HepG2 (cell line): ENCODE measurements at regions not wholly inside any gene's neighbourhood (a gene's known extent, or its start where the extent isn't known, plus 50 kb on each side); places are given as distances from the start of the nearest gene placed in this dataset.
A peak's percentile ranks its signal among the peaks of the same experiment; 100 is the strongest.

ENCODE experiments used
- ATAC-seq: fragments of 200-7000 bp; cut with Tn5 transposase; 3 replicates; pipeline ENCODE4 v1.9.1; 2020; ENCODE audit warnings: mild to moderate bottlenecking, moderate library complexity
- BruUV-seq: library from RNA; stranded (reverse); fragments of 400-500 nt; replicated peaks from 2 replicates; lab custom pipeline; 2021; lab: Mats Ljungman, UMichigan
- CTCF ChIA-PET: fragments of 300-600 bp; formaldehyde crosslinking; extraction: SDS; loops from one replicate; lab custom pipeline; 2021; ENCODE audit warnings: low total read pairs, inconsistent platforms, low intra/inter-chr PET ratio; lab: Yijun Ruan, JAX
- POLR2A ChIA-PET: fragments of 350-600 bp; sonication (Branson Sonifier 250); formaldehyde crosslinking; loops from one replicate; lab custom pipeline; 2020; ENCODE audit warnings: antibody characterized with exemption, inconsistent platforms; lab: Yijun Ruan, JAX
- DNase-seq: peaks from one replicate; pipeline ENCODE4 v3.0.0-alpha.2; 2015; ENCODE audit warnings: low spot score
- FAIRE-seq: peaks from 3 replicates; lab custom pipeline; 2011; peaks lifted over from hg19 to GRCh38; lab: Jason Lieb, UNC
- H2AFZ ChIP-seq: one replicate; pipeline ENCODE4 v1.6.1; 2011; ENCODE audit warnings: low read length, inconsistent platforms
- H3K27ac ChIP-seq: fragments of 300-600 bp; 3 replicates; pipeline ENCODE4 v1.8.0; 2011; ENCODE audit warnings: mixed run types, mild to moderate bottlenecking, mixed read lengths, low read length, inconsistent platforms; ENCODE audit not compliant: insufficient read depth; ENCODE audit errors: extremely low read length
- H3K27me3 ChIP-seq, 2 experiments: fragments of 200-600 bp in 1 of 2; 2 replicates in 1 of 2; 3 replicates in 1 of 2; pipeline versions ENCODE4 v1.6.0 to v1.8.0; 2011; ENCODE audit warnings: low read length in 2 of 2, mild to moderate bottlenecking in 2 of 2, moderate library complexity in 2 of 2, inconsistent platforms in 1 of 2; ENCODE audit not compliant: insufficient read depth in 2 of 2, control insufficient read depth in 1 of 2
- H3K36me3 ChIP-seq, 2 experiments: fragments of 200-600 bp in 1 of 2; replicated peaks in 1 of 2; 2 replicates in 1 of 2; 3 replicates in 1 of 2; pipeline versions ENCODE4 v1.5.1 to v1.8.0; 2011; ENCODE audit warnings: low read length in 2 of 2, inconsistent platforms in 1 of 2; ENCODE audit not compliant: insufficient read depth in 2 of 2, control insufficient read depth in 1 of 2
- H3K4me1 ChIP-seq: 2 replicates; pipeline ENCODE4 v1.5.1; 2012; ENCODE audit warnings: low read length, inconsistent platforms; ENCODE audit not compliant: insufficient read depth
- H3K4me2 ChIP-seq: 2 replicates; pipeline ENCODE4 v1.6.0; 2011; ENCODE audit warnings: low read depth, low read length, inconsistent platforms
- H3K4me3 ChIP-seq, 3 experiments: fragments of 200-600 bp in 1 of 3; sonication (generic), shearing (Covaris generic) in 1 of 3; replicated peaks in 1 of 3; 2 replicates each; pipeline ENCODE4 v1.5.1; 2011 to 2016; ENCODE audit warnings: low read length in 3 of 3, inconsistent platforms in 2 of 3, low read depth in 2 of 3, mild to moderate bottlenecking in 2 of 3, control low read depth in 1 of 3, mixed read lengths in 1 of 3; ENCODE audit not compliant: insufficient read depth in 1 of 3
- H3K79me2 ChIP-seq: one replicate; pipeline ENCODE4 v1.6.1; 2011; ENCODE audit warnings: low read length, inconsistent platforms; ENCODE audit not compliant: insufficient read depth
- H3K9ac ChIP-seq: 2 replicates; pipeline ENCODE4 v1.6.0; 2011; ENCODE audit warnings: mild to moderate bottlenecking, low read depth, low read length, inconsistent platforms; ENCODE audit not compliant: insufficient read depth
- H3K9me3 ChIP-seq: 2 replicates; pipeline ENCODE4 v1.5.1; 2012; ENCODE audit warnings: mild to moderate bottlenecking, low read length
- H4K20me1 ChIP-seq: 2 replicates; pipeline ENCODE4 v1.6.0; 2011; ENCODE audit warnings: inconsistent platforms, mild to moderate bottlenecking, low read length, moderate library complexity; ENCODE audit not compliant: insufficient read depth
- AKAP8 ChIP-seq: sonication (generic); formaldehyde crosslinking; IDR thresholded peaks from 2 replicates; pipeline ENCODE4 v1.5.1; 2020; ENCODE audit warnings: mild to moderate bottlenecking, missing genetic modification reagents
- ASH2L ChIP-seq: fragments of 300-600, 200-600 bp; sonication (generic); IDR thresholded peaks from 2 replicates; pipeline ENCODE4 v1.7.0; 2017; ENCODE audit warnings: low read depth, mild to moderate bottlenecking, moderate library complexity, mixed read lengths, low read length; ENCODE audit not compliant: insufficient read length
- CREM ChIP-seq, 2 experiments: sonication (generic) in 1 of 2; formaldehyde crosslinking in 1 of 2; IDR thresholded peaks; 2 replicates each; pipeline versions ENCODE4 v1.4.0 to v1.6.1; 2016 to 2020; ENCODE audit warnings: antibody characterized with exemption in 1 of 2, mild to moderate bottlenecking in 1 of 2, missing genetic modification reagents in 1 of 2
- KLF12 ChIP-seq: sonication (generic); formaldehyde crosslinking; IDR thresholded peaks from 2 replicates; pipeline ENCODE4 v1.4.0; 2020; ENCODE audit warnings: missing genetic modification reagents, borderline replicate concordance
- POLR2AphosphoS5 ChIP-seq: IDR thresholded peaks from 2 replicates; pipeline ENCODE4 v1.6.1; 2012; ENCODE audit warnings: low read depth, low read length
- RBFOX2 ChIP-seq: fragments of 200-400 bp; formaldehyde crosslinking; IDR thresholded peaks from 2 replicates; pipeline ENCODE4 v1.6.1; 2017; ENCODE audit warnings: low read depth, mild to moderate bottlenecking, low read length
- THAP9 ChIP-seq: sonication (generic); formaldehyde crosslinking; IDR thresholded peaks from 2 replicates; pipeline ENCODE4; 2020; ENCODE audit warnings: missing genetic modification reagents, mild to moderate bottlenecking, borderline replicate concordance
- TRIM24 ChIP-seq: sonication (generic); formaldehyde crosslinking; IDR thresholded peaks from 2 replicates; pipeline ENCODE4 v1.8.0; 2022; ENCODE audit warnings: mild to moderate bottlenecking, missing genetic modification reagents
- ZFP36L2 ChIP-seq: sonication (generic); formaldehyde crosslinking; IDR thresholded peaks from 2 replicates; pipeline ENCODE4 v1.4.0; 2020; ENCODE audit warnings: missing genetic modification reagents
- ZNF138 ChIP-seq: sonication (generic); formaldehyde crosslinking; IDR thresholded peaks from 2 replicates; pipeline ENCODE4 v1.5.0; 2020; ENCODE audit warnings: mild to moderate bottlenecking, low read depth, missing genetic modification reagents
- ZNF674 ChIP-seq: sonication (generic); formaldehyde crosslinking; IDR thresholded peaks from 2 replicates; pipeline ENCODE4 v1.5.0; 2020; ENCODE audit warnings: low read depth, mild to moderate bottlenecking, missing genetic modification reagents
- ZNF691 ChIP-seq: sonication (generic); formaldehyde crosslinking; IDR thresholded peaks from 2 replicates; pipeline ENCODE4 v1.4.0; 2020; ENCODE audit warnings: missing genetic modification reagents, low read depth, mild to moderate bottlenecking, borderline replicate concordance
- ZNF703 ChIP-seq: sonication (generic); formaldehyde crosslinking; IDR thresholded peaks from 2 replicates; pipeline ENCODE4 v1.5.1; 2020; ENCODE audit warnings: missing genetic modification reagents, mild to moderate bottlenecking, moderate library complexity, borderline replicate concordance
- WGBS: methylation state at CpG from one replicate; pipeline ENCODE4 v1.1.6; 2017; ENCODE audit warnings: low lambda C conversion rate; 5-methylcytosine and 5-hydroxymethylcytosine counted together
- in situ Hi-C: cut with HindIII; loops from 2 replicates; pipeline ENCODE4 v1.10.0; 2017; ENCODE audit warnings: low pct_unique_long_range_greater_than_20kb; ENCODE audit not compliant: extremely low pct_ligation_motif_present
- intact Hi-C: fragments of 100-400 bp; cut with micrococcal nuclease; formaldehyde crosslinking; loops from one replicate; pipeline ENCODE4 v1.10.0; 2022; ENCODE audit not compliant: unreplicated experiment
- TF ChIP-seq, protein P1 (sequence below): sonication (generic); formaldehyde crosslinking; IDR thresholded peaks from 2 replicates; pipeline ENCODE4 v1.4.0; 2020; ENCODE audit warnings: mild to moderate bottlenecking, missing genetic modification reagents

DNA sequence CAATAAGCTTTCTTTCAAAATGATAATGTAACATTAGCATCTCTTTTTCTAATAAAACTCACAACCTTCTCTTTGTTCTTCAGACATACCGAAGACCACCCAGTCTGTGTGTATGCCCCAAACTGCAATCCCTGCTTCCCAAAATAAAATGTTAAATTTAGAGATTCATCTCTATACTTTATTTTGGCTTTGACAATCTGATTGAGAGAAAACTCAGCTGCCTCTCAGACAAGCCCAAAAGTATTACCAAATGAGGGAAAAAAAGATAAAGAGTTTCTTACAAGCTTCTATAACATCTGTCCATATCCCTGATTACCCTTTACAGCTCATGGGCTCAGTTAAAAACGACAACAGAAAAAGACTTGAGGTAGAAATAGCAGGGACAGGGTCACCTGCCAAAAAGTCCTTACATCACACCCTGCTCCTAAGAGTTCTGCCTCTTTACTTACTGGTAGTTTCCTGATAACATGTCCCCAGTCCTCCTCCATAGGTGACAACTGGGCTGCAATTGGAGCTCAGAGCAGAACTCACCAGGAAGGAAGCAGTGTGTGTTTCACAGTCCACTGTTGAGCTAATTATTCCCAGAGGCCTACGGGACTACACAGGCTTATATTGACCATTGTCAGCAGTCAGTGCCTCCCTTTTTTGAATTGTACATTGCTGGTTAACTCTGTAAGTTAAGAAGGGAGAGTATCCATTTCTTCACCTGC is 70.9 kb upstream of the FAM9C start:
- TF ChIP-seq RBFOX2 = no peak
- no peak for TF ChIP-seq ZFP36L2
- TF ChIP-seq ZNF703 = no peak
- no peak for TF ChIP-seq THAP9 (CRISPR knock-in tag)
- no peak for TF ChIP-seq ZNF691
- no peak for TF ChIP-seq ASH2L
- TF ChIP-seq AKAP8 (CRISPR knock-in tag) = no peak
- TF ChIP-seq POLR2AphosphoS5 = no peak
- TF ChIP-seq, protein P1, sequence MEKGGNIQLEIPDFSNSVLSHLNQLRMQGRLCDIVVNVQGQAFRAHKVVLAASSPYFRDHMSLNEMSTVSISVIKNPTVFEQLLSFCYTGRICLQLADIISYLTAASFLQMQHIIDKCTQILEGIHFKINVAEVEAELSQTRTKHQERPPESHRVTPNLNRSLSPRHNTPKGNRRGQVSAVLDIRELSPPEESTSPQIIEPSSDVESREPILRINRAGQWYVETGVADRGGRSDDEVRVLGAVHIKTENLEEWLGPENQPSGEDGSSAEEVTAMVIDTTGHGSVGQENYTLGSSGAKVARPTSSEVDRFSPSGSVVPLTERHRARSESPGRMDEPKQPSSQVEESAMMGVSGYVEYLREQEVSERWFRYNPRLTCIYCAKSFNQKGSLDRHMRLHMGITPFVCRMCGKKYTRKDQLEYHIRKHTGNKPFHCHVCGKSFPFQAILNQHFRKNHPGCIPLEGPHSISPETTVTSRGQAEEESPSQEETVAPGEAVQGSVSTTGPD (CRISPR knock-in tag) = no peak
- TF ChIP-seq ZNF138 (CRISPR knock-in tag) = no peak
- no peak for TF ChIP-seq TRIM24
- TF ChIP-seq ZNF674 = no peak
- no peak for TF ChIP-seq CREM (IDR thresholded peaks at IDR 0.05)
- TF ChIP-seq CREM (CRISPR knock-in tag; IDR thresholded peaks at IDR 0.05) = no peak
- TF ChIP-seq KLF12 (CRISPR knock-in tag) = no peak
- H3K36me3 ChIP-seq = no peaks in the 10 kb centered on the region
- CTCF ChIA-PET = no interaction called here
- H3K9me3 ChIP-seq = no peaks in the 10 kb centered on the region
- no peak overlapping the region for H3K4me2 ChIP-seq
- H3K4me3 ChIP-seq = no peak overlapping the region
- no peak overlapping the region for H2AFZ ChIP-seq
- WGBS = 46% methylated on average over 2 of the region's 3 CpGs
- no peaks in the 10 kb centered on the region for H3K27me3 ChIP-seq
- peak; percentile 68; the same call in 2 of the 3 replicates for ATAC-seq
- H4K20me1 ChIP-seq = no peaks in the 10 kb centered on the region
- in situ Hi-C loops = no loop called here
- H3K27ac ChIP-seq = no peak overlapping the region
- FAIRE-seq = no peak
- H3K9ac ChIP-seq = no peak overlapping the region
- POLR2A ChIA-PET = no interaction called here
- no TSS peak for BruUV-seq
- H3K4me1 ChIP-seq = peaks cover 19% of the 10 kb centered on the region
- DNase-seq = no peak
- H3K79me2 ChIP-seq = no peaks in the 10 kb centered on the region
- intact Hi-C loops = no loop called here
